ENCODE measurements at regions not wholly inside any gene's neighbourhood (a gene's known extent, or its start where the extent isn't known, plus 50 kb on each side); places are given as distances from the start of the nearest gene placed in this dataset.

- no peak for TF ChIP-seq ETS1 (IDR thresholded peaks at IDR 0.05)
- no peak for TF ChIP-seq ZNF114 (CRISPR knock-in tag; IDR thresholded peaks at IDR 0.05)
- TF ChIP-seq NANOG (IDR thresholded peaks at IDR 0.05; ENCODE audit: borderline replicate concordance), result no peak
- TF ChIP-seq ZNF331 (CRISPR knock-in tag; IDR thresholded peaks at IDR 0.05; ENCODE audit: low read depth), result no peak
These were observed 99.6 kb upstream of the MGAT5 start (continued) for GRCh38 chr2:134154246-134154645.

GRCh38 chr2:134155134-134155533 is 98.7 kb upstream of the MGAT5 start:
- Histone ChIP-seq H3K4me1 (ENCODE audit: insufficient read depth) (peaks cover 17% of the 10 kb centered on the region), H3K9me2 (ENCODE audit: insufficient read depth) (no peaks in the 10 kb centered on the region), H3K79me2 (replicated peaks; ENCODE audit: insufficient read depth) (peaks cover 62% of the 10 kb centered on the region), H3K27ac (ENCODE audit: low read depth) (no peak overlapping the region), H3K4me2 (no peak overlapping the region), H3K36me3 (ENCODE audit: insufficient read depth) (no peaks in the 10 kb centered on the region), H2AFZ (no peak overlapping the region), H4K20me1 (replicated peaks; ENCODE audit: insufficient read depth) (no peaks in the 10 kb centered on the region; the same call in 1 of the 2 replicates), H3K4me3 (no peak overlapping the region), H3K27me3 (ENCODE audit: insufficient read depth) (no peaks in the 10 kb centered on the region), H3F3A (replicated peaks; ENCODE audit: low read depth) (no peaks in the 10 kb centered on the region)
- H3K4me1 Mint-ChIP-seq, result peaks cover 41% of the 10 kb centered on the region
- DNase-seq (ENCODE audit: low spot score) (no peak), ATAC-seq (no peak)
- peaks cover 4% of the 10 kb centered on the region; the same call in 1 of the 3 replicates for H3K9me3 Mint-ChIP-seq
- no peaks in the 10 kb centered on the region for H3K27me3 Mint-ChIP-seq (ENCODE audit: insufficient read depth, low read depth, poor library complexity)
- TF ChIP-seq ZNF462 (CRISPR knock-in tag; IDR thresholded peaks at IDR 0.05) (no peak), REST (IDR thresholded peaks at IDR 0.05; ENCODE audit: unreplicated experiment) (no peak), EZH2phosphoT487 (IDR thresholded peaks at IDR 0.05; ENCODE audit: unreplicated experiment) (no peak), ZNF331 (CRISPR knock-in tag; IDR thresholded peaks at IDR 0.05; ENCODE audit: low read depth) (no peak), ETS1 (IDR thresholded peaks at IDR 0.05) (no peak), EZH2 (IDR thresholded peaks at IDR 0.05; ENCODE audit: low read depth, unreplicated experiment) (no peak), NANOG (IDR thresholded peaks at IDR 0.05; ENCODE audit: borderline replicate concordance) (no peak), ZNF114 (CRISPR knock-in tag; IDR thresholded peaks at IDR 0.05) (no peak)
- H3K36me3 Mint-ChIP-seq (ENCODE audit: low read depth), result peaks cover 29% of the 10 kb centered on the region
- H3K4me3 Mint-ChIP-seq, result no peak overlapping the region
- H3K27ac Mint-ChIP-seq, result no peak overlapping the region

Measured in GM23338 (cell line).